BLaER1 treated with 17β-estradiol and CSF1 and Interleukin-3, amounts not matched to agents 10 nM and 100 nM (cell line): ENCODE measurements at regions not wholly inside any gene's neighbourhood (a gene's known extent, or its start where the extent isn't known, plus 50 kb on each side); places are given as distances from the start of the nearest gene placed in this dataset.

ENCODE experiments used
- H3K27ac ChIP-seq, 11 experiments: shearing (Covaris generic); formaldehyde crosslinking; 2 replicates each; pipeline ENCODE4 v1.8.1; 2022
- H3K27me3 ChIP-seq, 11 experiments: shearing (Covaris generic); formaldehyde crosslinking; 2 replicates each; pipeline ENCODE4 v1.8.1; 2022
- H3K36me3 ChIP-seq, 11 experiments: shearing (Covaris generic); formaldehyde crosslinking; 2 replicates each; pipeline ENCODE4 v1.8.1; 2022
- H3K4me1 ChIP-seq, 10 experiments: shearing (Covaris generic); formaldehyde crosslinking; 2 replicates each; pipeline ENCODE4 v1.8.1; 2022
- H3K4me2 ChIP-seq, 11 experiments: shearing (Covaris generic); formaldehyde crosslinking; 2 replicates each; pipeline ENCODE4 v1.8.1; 2022
- H3K4me3 ChIP-seq, 10 experiments: shearing (Covaris generic); formaldehyde crosslinking; 2 replicates each; pipeline ENCODE4 v1.8.1; 2022
- H3K9ac ChIP-seq, 11 experiments: shearing (Covaris generic); formaldehyde crosslinking; 2 replicates each; pipeline ENCODE4 v1.8.1; 2022
- H3K9me3 ChIP-seq, 11 experiments: shearing (Covaris generic); formaldehyde crosslinking; replicated peaks in 1 of 11; 2 replicates each; pipeline ENCODE4 v1.8.1; 2022
- H4K20me1 ChIP-seq, 11 experiments: shearing (Covaris generic); formaldehyde crosslinking; 2 replicates each; pipeline ENCODE4 v1.8.1; 2022
- Cebpa-rat ChIP-seq, 11 experiments: shearing (Covaris generic); IDR thresholded peaks; 2 replicates each; pipeline ENCODE4 v1.8.1; 2022

DNA sequence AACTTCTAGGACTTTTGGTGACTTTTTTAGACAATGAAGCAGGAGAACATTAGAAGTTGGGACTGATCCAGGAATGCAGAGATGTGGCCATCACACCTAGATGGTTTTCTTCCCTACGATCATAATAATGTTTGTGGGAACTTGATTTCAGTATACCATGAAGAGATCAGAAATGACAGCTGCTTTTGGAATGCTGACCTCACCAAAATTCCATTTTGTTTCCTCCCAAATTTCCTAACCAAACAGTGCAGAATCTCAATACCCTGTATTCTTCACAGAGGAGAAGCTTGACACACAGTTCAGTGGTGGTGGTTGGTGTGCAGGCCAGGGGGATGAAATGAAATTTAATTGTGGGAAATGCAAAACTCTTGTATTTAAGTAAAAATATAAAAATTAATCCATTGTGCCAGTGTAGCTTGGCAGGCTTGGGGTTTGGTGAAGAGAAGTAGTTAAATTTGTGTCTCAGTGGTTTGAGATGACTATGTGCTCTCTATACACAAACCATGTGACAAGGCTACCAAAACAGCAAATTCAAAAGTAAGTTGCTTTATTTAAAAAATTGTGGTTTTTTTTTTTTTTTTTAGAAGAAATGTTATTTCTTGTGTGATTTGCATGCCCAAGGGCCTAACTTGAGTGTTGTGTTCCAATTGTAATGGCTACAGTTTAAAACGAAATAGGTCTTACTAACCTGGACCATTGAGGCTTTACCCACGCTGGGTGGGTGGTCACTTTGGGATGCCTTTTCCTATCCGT lies 252.4 kb downstream of the LPIN1 start:
- H4K20me1 ChIP-seq: no peaks in the 10 kb centered on the region

DNA sequence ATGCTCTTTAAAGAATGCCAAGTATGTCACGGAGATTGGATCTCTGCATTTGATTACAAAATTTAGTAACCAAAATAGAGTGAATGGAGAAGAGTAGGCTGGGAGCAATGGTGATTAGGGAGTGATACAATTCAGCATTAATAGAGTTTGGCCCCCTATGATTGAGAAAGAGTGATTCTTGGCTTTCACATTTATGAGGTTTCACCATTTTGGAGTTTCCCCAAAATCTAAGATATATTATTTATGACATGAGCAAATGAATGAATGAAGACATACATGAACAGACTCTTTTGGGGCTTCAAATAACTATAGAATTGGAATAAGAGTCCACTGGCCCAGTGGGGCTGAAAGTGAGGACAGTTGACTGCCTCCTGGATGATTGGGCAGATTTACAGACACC lies 255.2 kb downstream of the LPIN1 start:
- H3K9me3 ChIP-seq: peaks cover 5 to 33% (median 21%) of the 10 kb centered on the region in 11 experiments; a peak in 17 of 22 replicates
- no peaks in the 10 kb centered on the region for H4K20me1 ChIP-seq
- no peak overlapping the region for H3K9ac ChIP-seq
- no peaks in the 10 kb centered on the region for H3K36me3 ChIP-seq
- TF ChIP-seq Cebpa-rat (IDR thresholded peaks at IDR 0.05): no peak
- H3K4me2 ChIP-seq: no peak overlapping the region
- H3K4me1 ChIP-seq: peaks cover 12 to 19% (median 14%) of the 10 kb centered on the region in 10 experiments
- no peak overlapping the region for H3K27ac ChIP-seq
- H3K27me3 ChIP-seq: peaks cover 0 to 16% (median 0%) of the 10 kb centered on the region in 11 experiments; a peak in 2 of 22 replicates
- no peak overlapping the region for H3K4me3 ChIP-seq

More for the DNA sequence above, 252.4 kb downstream of the LPIN1 start:
- Histone ChIP-seq H3K27me3 (peaks cover 0 to 4% (median 0%) of the 10 kb centered on the region in 11 experiments; a peak in 1 of 22 replicates), H3K4me2 (no peak overlapping the region), H3K4me1 (peaks cover 0 to 4% (median 0%) of the 10 kb centered on the region in 10 experiments; a peak in 1 of 20 replicates), H3K9ac (no peak overlapping the region), H3K27ac (no peak overlapping the region), H3K4me3 (no peak overlapping the region), H3K9me3 (peaks cover 10 to 46% (median 30%) of the 10 kb centered on the region in 11 experiments; a peak in 20 of 22 replicates), H3K36me3 (no peaks in the 10 kb centered on the region)
- TF ChIP-seq Cebpa-rat (IDR thresholded peaks at IDR 0.05): no peak

DNA sequence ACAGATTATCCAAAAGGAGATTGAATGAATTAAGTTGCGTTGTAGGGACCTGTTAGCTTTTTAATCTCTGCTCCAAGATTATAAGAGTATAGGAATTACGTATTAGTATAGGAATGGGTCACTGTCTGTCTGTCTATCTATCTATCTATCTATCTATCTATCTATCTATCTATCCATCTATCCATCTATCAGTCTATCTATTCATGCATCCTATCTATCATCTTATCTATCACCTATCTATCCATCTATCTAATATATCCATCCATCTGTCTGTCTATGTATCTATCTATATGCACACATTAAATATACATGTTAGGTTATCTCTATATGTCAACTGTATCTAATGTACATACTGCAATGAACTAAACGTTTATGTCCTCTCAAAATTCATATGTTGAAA lies 255.8 kb downstream of the LPIN1 start:
- no peaks in the 10 kb centered on the region for H4K20me1 ChIP-seq
- H3K4me1 ChIP-seq: peaks cover 12 to 24% (median 15%) of the 10 kb centered on the region in 10 experiments
- H3K9me3 ChIP-seq: peaks cover 5 to 30% (median 18%) of the 10 kb centered on the region in 11 experiments; a peak in 17 of 22 replicates

DNA sequence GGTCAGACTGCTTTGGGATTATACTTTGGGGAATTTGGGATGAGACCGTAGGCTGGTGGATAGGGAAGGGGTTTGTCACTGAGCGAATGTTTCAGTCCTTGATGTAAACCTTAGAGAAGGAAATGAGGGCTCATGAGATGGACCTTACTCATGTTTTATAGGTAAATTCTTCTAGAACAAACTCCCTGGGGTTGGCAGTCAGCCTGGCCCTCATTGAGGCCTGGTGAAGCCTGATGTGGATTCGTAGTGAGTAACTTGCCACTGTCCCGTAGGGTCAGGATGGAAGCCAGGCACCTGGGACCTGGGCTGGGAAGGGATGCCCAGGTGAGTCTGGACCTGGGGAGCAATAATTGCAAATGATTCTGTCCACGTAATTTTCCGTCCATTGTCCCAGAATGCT lies 258.3 kb downstream of the LPIN1 start:
- H3K4me3 ChIP-seq: no peak overlapping the region
- H3K4me1 ChIP-seq: peaks cover 24 to 41% (median 30%) of the 10 kb centered on the region in 10 experiments
- peaks cover 5 to 24% (median 13%) of the 10 kb centered on the region in 11 experiments; a peak in 15 of 22 replicates for H3K9me3 ChIP-seq
- no peaks in the 10 kb centered on the region for H4K20me1 ChIP-seq
- H3K36me3 ChIP-seq: no peaks in the 10 kb centered on the region
- H3K9ac ChIP-seq: no peak overlapping the region
- no peak overlapping the region for H3K27ac ChIP-seq
- TF ChIP-seq Cebpa-rat (IDR thresholded peaks at IDR 0.05): no peak
- H3K4me2 ChIP-seq: no peak overlapping the region
- peaks cover 0 to 21% (median 0%) of the 10 kb centered on the region in 11 experiments; a peak in 3 of 22 replicates for H3K27me3 ChIP-seq

More for the DNA sequence above, 255.8 kb downstream of the LPIN1 start:
- H3K27ac ChIP-seq: no peak overlapping the region
- H3K27me3 ChIP-seq: peaks cover 0 to 21% (median 0%) of the 10 kb centered on the region in 11 experiments; a peak in 3 of 22 replicates
- no peak overlapping the region for H3K4me2 ChIP-seq
- TF ChIP-seq Cebpa-rat (IDR thresholded peaks at IDR 0.05): no peak
- H3K36me3 ChIP-seq: no peaks in the 10 kb centered on the region
- no peak overlapping the region for H3K9ac ChIP-seq
- H3K4me3 ChIP-seq: no peak overlapping the region

DNA sequence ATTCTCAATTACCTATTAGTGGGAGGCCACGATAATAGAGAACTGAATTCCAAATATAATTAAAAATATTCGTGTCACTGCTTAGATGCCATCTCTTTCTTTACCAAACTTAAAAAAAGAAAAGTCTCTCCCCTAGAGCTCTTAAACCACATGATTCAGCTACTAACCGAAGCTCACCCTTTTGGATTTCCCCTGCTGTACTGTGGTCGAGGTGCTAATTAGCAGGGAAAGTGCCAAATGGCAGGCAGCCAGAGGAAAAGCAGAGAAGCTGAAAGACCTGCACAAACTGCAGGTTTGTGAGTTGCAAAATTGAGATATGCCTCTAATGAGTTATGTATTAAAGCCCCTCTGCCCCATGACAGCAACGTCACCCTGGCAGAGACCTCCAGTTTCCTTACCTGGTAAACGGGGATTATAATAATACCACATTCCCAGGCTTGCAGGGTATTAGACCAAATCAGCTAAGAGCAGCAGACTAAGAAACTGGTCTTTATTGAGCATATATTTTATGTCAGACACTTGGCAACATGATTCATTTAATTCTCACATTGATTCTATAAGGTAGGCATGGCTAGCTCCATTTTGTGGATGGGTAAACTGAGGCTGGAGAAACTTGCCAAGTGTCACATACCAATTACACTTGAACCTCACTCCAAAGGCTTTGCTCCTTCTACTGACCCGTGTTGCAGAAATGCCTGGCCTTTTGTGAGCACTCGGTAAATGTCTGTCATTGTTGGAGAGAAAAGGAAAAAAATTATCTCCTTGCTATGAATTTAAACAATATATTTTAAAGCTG lies 259.7 kb downstream of the LPIN1 start:
- H3K27ac ChIP-seq: no peak overlapping the region
- no peak overlapping the region for H3K4me3 ChIP-seq
- H3K9me3 ChIP-seq: peaks cover 0 to 21% (median 11%) of the 10 kb centered on the region in 11 experiments; a peak in 13 of 22 replicates
- peak overlapping the region; percentile 2 to 75 (median 40); a peak in 21 of 22 replicates for H3K4me2 ChIP-seq
- H3K27me3 ChIP-seq: peaks cover 0 to 29% (median 0%) of the 10 kb centered on the region in 11 experiments; a peak in 4 of 22 replicates
- H3K4me1 ChIP-seq: peaks cover 28 to 45% (median 37%) of the 10 kb centered on the region in 10 experiments
- no peak for TF ChIP-seq Cebpa-rat (IDR thresholded peaks at IDR 0.05)
- H4K20me1 ChIP-seq: no peaks in the 10 kb centered on the region
- H3K36me3 ChIP-seq: no peaks in the 10 kb centered on the region
- H3K9ac ChIP-seq: peak overlapping the region in 1 of 11 experiments; percentile 14; a peak in 1 of 22 replicates

DNA sequence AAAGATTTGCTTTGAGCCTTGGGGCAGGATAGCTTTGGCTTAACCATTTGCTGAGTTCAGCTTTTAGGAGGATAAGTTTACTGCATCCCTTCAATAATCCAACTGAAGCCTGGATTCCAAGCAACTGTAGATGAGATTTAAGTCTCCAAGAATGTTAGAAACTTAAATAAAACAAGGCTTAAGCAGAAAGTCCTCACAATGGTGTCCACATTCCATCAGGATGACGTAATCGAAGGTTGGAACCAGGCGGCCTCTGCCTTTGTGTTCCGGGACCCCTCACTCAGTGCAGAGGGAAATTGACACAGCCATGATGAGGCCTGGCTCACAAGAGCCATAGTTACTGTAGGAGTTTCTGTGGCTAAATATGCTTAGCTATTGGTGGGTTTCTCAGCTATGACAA lies 260.4 kb downstream of the LPIN1 start:
- Histone ChIP-seq H3K4me1 (peaks cover 28 to 45% (median 37%) of the 10 kb centered on the region in 10 experiments), H3K4me2 (peak overlapping the region in 2 of 11 experiments; percentile 2 to 3; a peak in 4 of 22 replicates), H3K27me3 (peaks cover 0 to 36% (median 0%) of the 10 kb centered on the region in 11 experiments; a peak in 4 of 22 replicates), H3K9ac (no peak overlapping the region), H3K4me3 (no peak overlapping the region), H4K20me1 (no peaks in the 10 kb centered on the region), H3K27ac (no peak overlapping the region), H3K9me3 (peaks cover 0 to 21% (median 11%) of the 10 kb centered on the region in 11 experiments; a peak in 13 of 22 replicates), H3K36me3 (no peaks in the 10 kb centered on the region)
- peak in 1 of 11 experiments; percentile 56; a peak in 1 of 22 replicates for TF ChIP-seq Cebpa-rat (IDR thresholded peaks at IDR 0.05)

DNA sequence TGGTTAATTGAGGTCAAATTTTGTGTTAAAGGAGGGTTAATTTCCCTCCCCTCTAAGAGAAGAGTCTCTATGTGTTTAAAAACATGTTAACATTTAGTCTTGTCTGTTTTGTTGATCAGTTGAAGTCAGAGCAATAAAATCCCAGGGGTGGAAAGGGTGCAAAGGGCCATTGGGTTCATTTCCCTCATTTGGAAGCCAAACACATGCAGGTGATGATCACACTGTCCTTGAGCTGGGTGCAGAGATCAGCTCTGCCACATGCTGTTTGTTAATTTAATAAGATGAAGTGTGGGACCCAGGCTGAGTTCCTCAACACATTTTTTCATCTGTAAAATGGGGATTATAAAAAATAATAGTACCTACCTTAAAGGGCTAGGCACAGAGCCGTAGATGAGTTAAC lies 260.9 kb downstream of the LPIN1 start:
- peaks cover 0 to 36% (median 0%) of the 10 kb centered on the region in 11 experiments; a peak in 4 of 22 replicates for H3K27me3 ChIP-seq
- no peak overlapping the region for H3K27ac ChIP-seq
- peaks cover 0 to 21% (median 10%) of the 10 kb centered on the region in 11 experiments; a peak in 12 of 22 replicates for H3K9me3 ChIP-seq
- H3K4me1 ChIP-seq: peaks cover 28 to 45% (median 37%) of the 10 kb centered on the region in 10 experiments
- H4K20me1 ChIP-seq: no peaks in the 10 kb centered on the region
- H3K4me3 ChIP-seq: no peak overlapping the region
- H3K4me2 ChIP-seq: peak overlapping the region in 1 of 11 experiments; percentile 3; a peak in 4 of 22 replicates
- TF ChIP-seq Cebpa-rat (IDR thresholded peaks at IDR 0.05): no peak
- H3K9ac ChIP-seq: no peak overlapping the region
- no peaks in the 10 kb centered on the region for H3K36me3 ChIP-seq

DNA sequence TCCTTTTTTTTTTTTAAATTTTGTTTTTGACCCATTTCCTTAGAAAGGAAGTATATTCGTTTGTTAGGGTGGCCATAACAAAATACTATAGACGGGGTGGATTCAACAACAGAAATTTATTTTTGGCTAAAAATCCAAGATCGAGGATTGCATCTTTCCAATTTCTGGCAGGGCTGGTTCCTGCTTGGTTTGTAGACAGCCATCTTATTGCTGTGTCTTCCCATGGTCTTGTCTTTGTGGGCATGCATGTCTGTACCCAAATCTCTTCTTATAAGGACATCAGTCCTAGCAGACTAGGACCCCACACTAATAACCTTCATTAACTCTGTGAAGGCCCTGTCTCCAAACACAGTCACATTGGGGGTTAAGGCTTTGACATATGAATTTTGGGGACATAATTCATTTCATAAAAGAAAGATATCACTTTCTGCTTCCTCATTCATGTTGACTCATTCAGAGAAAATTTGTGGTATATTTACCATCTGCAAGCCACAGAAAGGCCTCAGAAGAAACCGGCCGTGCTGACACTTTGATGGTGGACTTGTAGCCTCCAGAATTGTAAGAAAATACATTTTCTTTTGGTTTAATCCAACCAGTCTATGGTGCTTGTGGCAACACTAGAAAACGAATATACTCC lies 262.1 kb downstream of the LPIN1 start:
- no peak for TF ChIP-seq Cebpa-rat (IDR thresholded peaks at IDR 0.05)
- H3K9me3 ChIP-seq: peaks cover 0 to 12% (median 0%) of the 10 kb centered on the region in 11 experiments; a peak in 4 of 22 replicates
- peaks cover 30 to 47% (median 37%) of the 10 kb centered on the region in 10 experiments for H3K4me1 ChIP-seq
- H3K4me2 ChIP-seq: peak overlapping the region; percentile 3 to 72 (median 39); a peak in 17 of 22 replicates
- H3K36me3 ChIP-seq: no peaks in the 10 kb centered on the region
- H3K27me3 ChIP-seq: peaks cover 0 to 36% (median 0%) of the 10 kb centered on the region in 11 experiments; a peak in 4 of 22 replicates
- peak overlapping the region in 3 of 11 experiments; percentile 7 to 43 (median 24); a peak in 3 of 22 replicates for H3K27ac ChIP-seq
- H3K4me3 ChIP-seq: no peak overlapping the region
- no peak overlapping the region for H3K9ac ChIP-seq
- H4K20me1 ChIP-seq: no peaks in the 10 kb centered on the region
